ENCODE measurements at regions not wholly inside any gene's neighbourhood (a gene's known extent, or its start where the extent isn't known, plus 50 kb on each side); places are given as distances from the start of the nearest gene placed in this dataset.

GRCh38 chr10:91573320-91573719 is 59.6 kb downstream of the PPP1R3C start (continued):
- TF ChIP-seq E2F1 (CRISPR knock-in tag; IDR thresholded peaks at IDR 0.05) (no peak), ZNF671 (CRISPR knock-in tag; IDR thresholded peaks at IDR 0.05) (no peak)

GRCh38 chr10:91571671-91572070 is 61.2 kb downstream of the PPP1R3C start:
- ChIA-PET POLR2A (no interaction called here), CTCF (interaction anchor here (1.0 kb wide), 1 partner anchor 64 kb away, joined by 3 read pairs; no protein-coding TSS in a partner anchor)
- peaks cover 9% of the 10 kb centered on the region; the same call in 1 of the 2 replicates for H3K9me3 Mint-ChIP-seq
- TF ChIP-seq CREB1 (CRISPR knock-in tag; IDR thresholded peaks at IDR 0.05) (no peak), ZNF425 (CRISPR knock-in tag; conservative IDR thresholded peaks at IDR 0.05) (no peak), NR1H2 (CRISPR knock-in tag; IDR thresholded peaks at IDR 0.05) (no peak), E2F5 (CRISPR knock-in tag; IDR thresholded peaks at IDR 0.05) (no peak), ZSCAN18 (CRISPR knock-in tag; IDR thresholded peaks at IDR 0.05) (no peak), EMX1 (CRISPR knock-in tag; IDR thresholded peaks at IDR 0.05) (no peak), ELF4 (CRISPR knock-in tag; IDR thresholded peaks at IDR 0.05; ENCODE audit: low read depth) (no peak), JAZF1 (CRISPR knock-in tag; IDR thresholded peaks at IDR 0.05) (no peak), ARID4B (CRISPR knock-in tag; IDR thresholded peaks at IDR 0.05; ENCODE audit: borderline replicate concordance) (no peak), E2F1 (CRISPR knock-in tag; IDR thresholded peaks at IDR 0.05) (no peak)
- ATAC-seq (no peak), DNase-seq (ENCODE audit: low spot score) (no peak)
- no peaks in the 10 kb centered on the region for H3K36me3 Mint-ChIP-seq
- H3K4me1 Mint-ChIP-seq = peaks cover 6% of the 10 kb centered on the region
- no peak overlapping the region for H3K4me3 Mint-ChIP-seq
- no peaks in the 10 kb centered on the region for H3K27me3 Mint-ChIP-seq (ENCODE audit: low read depth)
- no peak overlapping the region for H3K27ac Mint-ChIP-seq

GRCh38 chr10:91570220-91570619 is 62.7 kb downstream of the PPP1R3C start:
- peak; percentile 18; the same call in 1 of the 2 replicates for ATAC-seq
- Mint-ChIP-seq H3K27ac (peak overlapping the region; percentile 65; the same call in 1 of the 2 replicates), H3K9me3 (peaks cover 9% of the 10 kb centered on the region; the same call in 1 of the 2 replicates), H3K27me3 (ENCODE audit: low read depth) (no peaks in the 10 kb centered on the region), H3K4me1 (peaks cover 6% of the 10 kb centered on the region), H3K4me3 (no peak overlapping the region), H3K36me3 (no peaks in the 10 kb centered on the region)
- ChIA-PET CTCF (no interaction called here), POLR2A (no interaction called here)
- no peak for DNase-seq (ENCODE audit: low spot score)
- TF ChIP-seq RELA (CRISPR knock-in tag; IDR thresholded peaks at IDR 0.05; ENCODE audit: borderline replicate concordance) (no peak), E2F1 (CRISPR knock-in tag; IDR thresholded peaks at IDR 0.05) (no peak), PREB (CRISPR knock-in tag; IDR thresholded peaks at IDR 0.05; ENCODE audit: borderline replicate concordance) (no peak), ZBTB21 (CRISPR knock-in tag; IDR thresholded peaks at IDR 0.05; ENCODE audit: borderline replicate concordance) (no peak), GRHL2 (CRISPR knock-in tag; IDR thresholded peaks at IDR 0.05; ENCODE audit: insufficient replicate concordance, severe bottlenecking) (no peak), ZNF671 (CRISPR knock-in tag; IDR thresholded peaks at IDR 0.05) (no peak), SMAD4 (CRISPR knock-in tag; IDR thresholded peaks at IDR 0.05) (no peak)

Data from WTC11 (cell line).